Fibroblast of lung (primary cell): ENCODE measurements at regions not wholly inside any gene's neighbourhood (a gene's known extent, or its start where the extent isn't known, plus 50 kb on each side); places are given as distances from the start of the nearest gene placed in this dataset.

ENCODE experiments used
- EZH2 ChIP-seq: IDR thresholded peaks from 2 replicates; pipeline ENCODE4 v1.5.1; 2012; ENCODE audit warnings: low read length, control low read depth, mild to moderate bottlenecking; ENCODE audit errors: missing control alignments
- TF ChIP-seq, protein P1 (sequence below), 2 donors: IDR thresholded peaks in 1 of 2; conservative IDR thresholded peaks in 1 of 2; 1 replicate in 1 of 2; 2 replicates in 1 of 2; pipeline ENCODE4 v1.5.1; 2011 to 2012; ENCODE audit warnings: low read length in 2 of 2, control low read depth in 1 of 2, inconsistent platforms in 1 of 2, low read depth in 1 of 2, mild to moderate bottlenecking in 1 of 2

DNA sequence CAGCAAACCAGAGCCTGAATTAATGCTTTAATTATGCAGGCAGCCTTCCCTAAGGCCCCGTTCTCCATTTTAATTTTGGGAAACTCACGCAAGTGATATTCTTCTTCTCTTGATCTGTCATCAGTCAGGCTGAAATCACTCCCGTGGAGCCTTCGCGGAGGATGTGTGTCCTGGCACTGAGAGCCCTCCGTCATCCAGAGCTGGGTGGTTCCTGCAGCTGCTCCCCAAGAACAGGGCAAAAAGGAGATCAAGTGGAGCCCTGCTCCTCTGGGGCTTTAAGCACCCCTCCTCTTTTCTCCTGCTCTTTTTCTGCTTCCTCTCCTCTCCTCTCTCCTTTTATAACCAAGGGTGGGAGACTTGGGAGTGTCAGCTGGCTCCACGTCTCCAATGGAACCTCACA lies 133.2 kb upstream of the CACNA1E start:
- TF ChIP-seq, protein P1, sequence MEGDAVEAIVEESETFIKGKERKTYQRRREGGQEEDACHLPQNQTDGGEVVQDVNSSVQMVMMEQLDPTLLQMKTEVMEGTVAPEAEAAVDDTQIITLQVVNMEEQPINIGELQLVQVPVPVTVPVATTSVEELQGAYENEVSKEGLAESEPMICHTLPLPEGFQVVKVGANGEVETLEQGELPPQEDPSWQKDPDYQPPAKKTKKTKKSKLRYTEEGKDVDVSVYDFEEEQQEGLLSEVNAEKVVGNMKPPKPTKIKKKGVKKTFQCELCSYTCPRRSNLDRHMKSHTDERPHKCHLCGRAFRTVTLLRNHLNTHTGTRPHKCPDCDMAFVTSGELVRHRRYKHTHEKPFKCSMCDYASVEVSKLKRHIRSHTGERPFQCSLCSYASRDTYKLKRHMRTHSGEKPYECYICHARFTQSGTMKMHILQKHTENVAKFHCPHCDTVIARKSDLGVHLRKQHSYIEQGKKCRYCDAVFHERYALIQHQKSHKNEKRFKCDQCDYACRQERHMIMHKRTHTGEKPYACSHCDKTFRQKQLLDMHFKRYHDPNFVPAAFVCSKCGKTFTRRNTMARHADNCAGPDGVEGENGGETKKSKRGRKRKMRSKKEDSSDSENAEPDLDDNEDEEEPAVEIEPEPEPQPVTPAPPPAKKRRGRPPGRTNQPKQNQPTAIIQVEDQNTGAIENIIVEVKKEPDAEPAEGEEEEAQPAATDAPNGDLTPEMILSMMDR (conservative IDR thresholded peaks at IDR 0.05 in 1 of 2, IDR thresholded peaks at IDR 0.05 in 1 of 2; ENCODE audit: low read depth in 1 of 2, low read length in 2 of 2): no peak
- TF ChIP-seq EZH2: no peak
